ENCODE measurements at regions not wholly inside any gene's neighbourhood (a gene's known extent, or its start where the extent isn't known, plus 50 kb on each side); places are given as distances from the start of the nearest gene placed in this dataset.
"Not testable (repeated sequence)": the region's sequence is repeated elsewhere in the genome, so short reads cannot be mapped to it uniquely, and the experiment has no call there.

GRCh38 chr7:49438281-49438680 is 335.2 kb upstream of the VWC2 start:
- DNase-seq (ENCODE audit: low read depth in 3 of 3, low spot score in 2 of 3), result no peak

- DNase-seq (ENCODE audit: low read depth in 3 of 3, low spot score in 2 of 3), result no peak
Measured at GRCh38 chr7:49443515-49443914, 329.9 kb upstream of the VWC2 start.

GRCh38 chr7:49453486-49453885 is 320.0 kb upstream of the VWC2 start:
- DNase-seq (ENCODE audit: low read depth in 3 of 3, low spot score in 2 of 3), result no peak

DNA sequence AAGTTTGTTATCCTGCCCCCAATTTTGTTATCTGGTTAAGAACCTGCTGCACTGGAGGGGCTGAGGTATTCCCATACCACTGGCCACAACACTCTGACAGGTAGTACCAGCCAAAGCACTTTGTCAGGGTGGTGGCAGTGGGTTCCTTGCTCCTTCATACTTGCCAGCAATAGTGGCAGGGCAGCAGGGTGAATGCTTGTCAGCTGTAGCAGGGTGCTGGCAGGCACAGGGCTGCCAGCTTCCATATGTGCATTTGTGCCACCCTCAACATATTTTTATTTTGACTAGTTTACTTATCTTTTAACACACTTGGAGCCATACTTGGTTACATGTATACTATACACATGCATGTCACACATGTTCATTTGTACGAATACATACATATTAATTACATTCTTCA is 294.0 kb upstream of the VWC2 start:
- no peak for DNase-seq (ENCODE audit: low read depth in 3 of 3, low spot score in 2 of 3)

- DNase-seq (ENCODE audit: low read depth in 3 of 3, low spot score in 2 of 3), result no peak
Measured at GRCh38 chr7:49479936-49480544, 293.4 kb upstream of the VWC2 start.

DNA sequence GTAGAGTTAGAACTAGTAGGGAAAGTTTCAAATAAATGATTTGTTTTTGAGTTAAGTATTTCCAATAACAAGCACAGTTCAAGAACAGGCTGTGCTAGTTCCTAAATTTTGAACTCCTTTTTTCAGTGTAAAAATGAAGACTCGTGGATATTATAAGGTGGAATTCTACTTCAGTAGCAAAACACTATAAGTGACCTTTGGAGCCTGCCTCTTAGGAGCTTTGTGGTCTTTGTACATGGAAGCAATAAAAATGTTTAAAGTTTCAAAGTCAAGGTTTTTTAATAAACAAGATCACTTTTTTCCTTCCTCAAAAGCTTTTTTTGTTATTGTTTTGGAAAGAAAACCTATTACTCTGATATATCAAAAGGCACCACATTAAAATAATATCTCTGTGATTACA is 292.4 kb upstream of the VWC2 start:
- DNase-seq (ENCODE audit: low read depth in 3 of 3, low spot score in 2 of 3), result no peak

GRCh38 chr7:49483142-49483541 is 290.3 kb upstream of the VWC2 start:
- DNase-seq (ENCODE audit: low read depth in 3 of 3, low spot score in 2 of 3), result no peak

GRCh38 chr7:49486974-49487829 is 286.2 kb upstream of the VWC2 start:
- no peak for DNase-seq (ENCODE audit: low read depth in 3 of 3, low spot score in 2 of 3)

DNA sequence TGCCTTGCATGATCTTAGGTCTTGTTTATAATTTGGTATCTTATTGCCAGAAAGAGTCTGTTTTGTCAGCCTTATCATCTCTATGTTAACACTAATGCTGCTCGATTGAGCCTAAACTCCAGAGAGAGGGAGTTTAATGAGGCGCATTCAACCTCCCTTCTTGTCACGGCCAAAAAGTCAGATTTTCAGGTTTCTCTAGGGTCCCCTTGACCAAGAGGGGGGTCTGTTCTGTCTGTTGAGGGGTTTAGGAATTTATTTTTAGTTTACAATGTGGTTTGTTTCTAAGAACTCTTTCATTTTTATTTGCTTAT is 285.7 kb upstream of the VWC2 start:
- DNase-seq (ENCODE audit: low read depth in 3 of 3, low spot score in 2 of 3), result no peak

DNA sequence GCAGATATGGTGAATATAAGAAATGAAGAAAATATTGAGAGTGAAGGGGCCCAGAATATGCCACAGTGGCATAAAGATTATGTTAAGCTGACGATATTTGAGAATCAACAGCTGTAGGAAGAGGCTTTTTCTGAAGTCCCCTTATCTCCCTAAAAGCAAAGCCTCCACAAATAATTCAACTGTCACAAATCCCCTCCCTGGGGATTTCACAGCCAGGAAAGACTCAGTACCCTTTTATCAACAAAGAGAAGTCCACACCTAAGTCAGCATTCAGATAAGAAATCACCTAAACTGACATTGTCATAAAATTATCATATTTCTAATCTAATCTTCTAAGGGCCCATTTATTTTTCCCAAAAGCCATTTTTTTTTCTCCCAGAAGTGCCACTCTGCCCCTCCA is 284.9 kb upstream of the VWC2 start:
- DNase-seq (ENCODE audit: low read depth in 3 of 3, low spot score in 2 of 3), result no peak

GRCh38 chr7:49497471-49497870 is 276.0 kb upstream of the VWC2 start:
- no peak for DNase-seq (ENCODE audit: low read depth in 3 of 3, low spot score in 2 of 3)

GRCh38 chr7:49500741-49501140 is 272.7 kb upstream of the VWC2 start:
- no peak for DNase-seq (ENCODE audit: low read depth in 3 of 3, low spot score in 2 of 3)

DNA sequence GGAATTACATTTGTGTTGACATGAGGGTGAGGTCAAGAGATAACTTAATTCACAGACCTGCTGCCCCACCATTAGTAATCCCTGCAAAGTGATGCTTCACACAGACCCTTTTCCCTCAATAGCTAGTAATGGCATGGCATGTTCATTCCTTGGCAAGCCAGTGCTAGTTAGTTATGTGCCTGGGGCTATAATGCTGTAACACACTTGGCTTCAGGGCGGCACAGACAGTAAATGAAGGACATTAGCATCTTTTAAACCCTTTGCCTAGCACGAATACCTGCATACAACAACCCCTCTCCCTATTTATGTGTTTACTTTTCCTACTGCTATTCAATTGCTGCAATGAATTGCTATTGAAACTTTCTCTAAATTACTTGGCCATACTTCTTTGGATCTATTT is 266.2 kb upstream of the VWC2 start:
- not testable (repeated sequence) for DNase-seq (ENCODE audit: low read depth in 3 of 3, low spot score in 2 of 3)

GRCh38 chr7:49513911-49514310 is 259.5 kb upstream of the VWC2 start:
- DNase-seq (ENCODE audit: low read depth in 3 of 3, low spot score in 2 of 3), result no peak

- no peak for DNase-seq (ENCODE audit: low read depth in 3 of 3, low spot score in 2 of 3)
Measured at GRCh38 chr7:49520951-49521350, 252.5 kb upstream of the VWC2 start.

DNA sequence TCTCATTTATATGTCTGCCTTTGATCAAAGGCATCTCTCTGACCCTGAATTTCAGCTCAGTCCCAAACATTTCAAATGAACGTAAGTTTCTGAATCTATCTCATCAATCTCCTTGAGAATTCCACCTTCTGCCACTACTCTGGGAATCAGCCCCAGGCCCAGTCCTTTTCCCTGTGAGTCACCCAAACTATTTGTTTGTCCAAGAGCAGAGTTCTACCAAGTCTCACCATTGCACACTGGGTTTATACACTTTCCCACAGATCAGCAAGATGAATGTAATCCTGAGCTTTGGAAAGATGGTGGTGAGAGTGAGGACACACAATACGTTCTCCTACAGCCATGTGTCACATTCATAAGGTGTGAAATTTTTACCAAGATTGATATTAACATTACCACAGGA is 251.3 kb upstream of the VWC2 start:
- DNase-seq (ENCODE audit: low read depth in 3 of 3, low spot score in 2 of 3), result no peak

DNA sequence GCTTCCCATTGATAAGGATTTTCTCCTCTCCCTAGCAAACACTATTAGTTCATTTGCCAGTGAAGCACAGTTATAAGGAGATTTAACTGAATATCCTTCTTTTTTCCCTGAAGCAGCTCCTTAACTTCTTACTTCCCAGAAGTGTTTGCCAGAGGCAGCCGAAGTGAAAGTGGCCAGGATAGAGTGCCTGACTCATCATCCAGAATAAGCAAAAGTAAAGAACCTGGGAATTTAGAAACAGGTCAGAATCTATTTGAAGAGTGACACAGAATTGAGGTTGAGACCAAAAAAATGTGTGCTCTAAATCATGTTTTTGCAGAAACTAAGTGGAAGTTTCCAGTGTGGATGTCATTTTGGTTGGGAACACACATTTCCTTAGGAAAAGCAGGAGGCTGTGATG is 249.6 kb upstream of the VWC2 start:
- no peak for DNase-seq (ENCODE audit: low read depth in 3 of 3, low spot score in 2 of 3)

- DNase-seq (ENCODE audit: low read depth in 3 of 3, low spot score in 2 of 3), result no peak
Measured at GRCh38 chr7:49527182-49527581, 246.3 kb upstream of the VWC2 start.

DNA sequence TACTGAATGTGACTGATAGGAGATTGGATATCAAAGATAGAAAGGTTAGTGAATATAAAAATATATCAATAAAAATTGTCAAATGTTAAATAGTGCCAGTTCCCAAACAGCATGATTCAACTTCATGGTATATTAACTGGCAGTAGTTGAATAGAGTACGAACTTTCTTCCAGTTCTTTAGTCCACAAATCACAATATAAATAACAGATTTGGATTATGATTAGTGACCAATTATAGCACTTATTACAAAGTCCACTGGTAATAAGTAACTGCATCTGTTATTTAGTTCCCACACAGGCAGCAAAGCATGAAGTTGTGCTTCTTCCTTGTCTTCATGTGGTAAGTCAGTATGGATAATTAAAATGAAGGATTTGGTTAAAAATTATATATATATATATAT is 243.0 kb upstream of the VWC2 start:
- no peak for DNase-seq (ENCODE audit: low read depth in 3 of 3, low spot score in 2 of 3)

- DNase-seq (ENCODE audit: low read depth in 3 of 3, low spot score in 2 of 3), result no peak
Measured at GRCh38 chr7:49563693-49564378, 209.6 kb upstream of the VWC2 start.

DNA sequence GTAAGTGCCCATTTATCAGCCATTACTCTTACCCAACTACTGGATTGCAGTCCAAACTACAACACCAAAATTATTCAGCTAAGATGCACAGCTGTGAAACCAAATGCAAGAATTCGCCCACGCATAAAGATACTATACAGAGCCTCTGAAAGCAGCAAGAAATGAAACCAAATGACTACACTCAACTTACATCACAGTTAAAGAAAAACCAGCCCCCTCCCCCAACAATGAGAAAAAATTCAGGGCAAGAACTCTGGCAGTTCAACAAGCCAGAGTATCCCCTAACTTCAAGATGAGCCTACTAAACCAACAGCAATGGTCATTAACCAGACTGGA is 209.1 kb upstream of the VWC2 start:
- no peak for DNase-seq (ENCODE audit: low read depth in 3 of 3, low spot score in 2 of 3)

DNA sequence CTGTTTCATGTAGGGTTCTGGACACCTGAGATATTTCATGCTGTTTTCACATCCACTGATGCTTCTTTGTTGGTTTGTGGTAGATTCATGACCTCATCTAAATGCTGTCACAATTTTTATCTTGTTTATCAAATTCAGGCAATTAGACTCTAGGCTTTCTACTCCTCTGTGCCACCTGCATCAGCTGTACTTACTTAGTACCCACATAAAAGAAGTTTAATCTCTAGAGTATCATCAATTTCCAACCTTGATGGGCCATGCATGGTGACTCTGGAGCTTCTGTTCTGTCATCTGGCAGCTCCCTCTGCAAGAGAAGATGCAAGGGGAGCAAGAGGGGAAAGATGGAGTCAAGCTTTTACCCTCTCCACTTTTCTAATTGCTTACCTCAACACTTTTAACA is 195.9 kb upstream of the VWC2 start:
- DNase-seq (ENCODE audit: low read depth in 3 of 3, low spot score in 2 of 3), result no peak

All from right renal cortex interstitium (tissue), 3 donors.